IMR-90 (cell line): ENCODE measurements at regions not wholly inside any gene's neighbourhood (a gene's known extent, or its start where the extent isn't known, plus 50 kb on each side); places are given as distances from the start of the nearest gene placed in this dataset.

Experiments
- BHLHE40 ChIP-seq: fragments of 150-350 bp; IDR thresholded peaks from 2 replicates; pipeline ENCODE4 v1.6.1; 2016; ENCODE audit warnings: mild to moderate bottlenecking, low read depth, low read length
- CEBPB ChIP-seq: IDR thresholded peaks from 2 replicates; pipeline ENCODE4 v1.6.1; 2012; ENCODE audit warnings: low read depth, low read length, improper control_type of control experiment
- CTCF ChIP-seq: conservative IDR thresholded peaks from 2 replicates; pipeline ENCODE4 v1.5.1; 2012; ENCODE audit warnings: mild to moderate bottlenecking, low read depth, low read length, improper control_type of control experiment
- ELK1 ChIP-seq: fragments of 150-350 bp; IDR thresholded peaks from 2 replicates; pipeline ENCODE4 v1.6.1; 2016; ENCODE audit warnings: low read depth, mild to moderate bottlenecking, low read length, moderate library complexity, borderline replicate concordance
- FOS ChIP-seq: fragments of 150-350 bp; IDR thresholded peaks from 2 replicates; pipeline ENCODE4 v1.6.1; 2016; ENCODE audit warnings: low read depth, low read length
- MAFK ChIP-seq: IDR thresholded peaks from 2 replicates; pipeline ENCODE4 v1.6.1; 2012; ENCODE audit warnings: low read depth, low read length, improper control_type of control experiment
- MAZ ChIP-seq: IDR thresholded peaks from 2 replicates; pipeline ENCODE4 v1.6.1; 2012; ENCODE audit warnings: low read depth, mild to moderate bottlenecking, low read length, improper control_type of control experiment, moderate library complexity, borderline replicate concordance
- MXI1 ChIP-seq: IDR thresholded peaks from 2 replicates; pipeline ENCODE4 v1.6.1; 2012; ENCODE audit warnings: low read depth, mild to moderate bottlenecking, low read length, moderate library complexity, borderline replicate concordance
- POLR2A ChIP-seq: IDR thresholded peaks from 2 replicates; pipeline ENCODE4 v1.6.1; 2012; ENCODE audit warnings: mild to moderate bottlenecking, low read depth, low read length
- RAD21 ChIP-seq: IDR thresholded peaks from 2 replicates; pipeline ENCODE4 v1.6.1; 2012; ENCODE audit warnings: low read length, improper control_type of control experiment
- RCOR1 ChIP-seq: IDR thresholded peaks from 2 replicates; pipeline ENCODE4 v1.6.1; 2012; ENCODE audit warnings: mild to moderate bottlenecking, low read length, improper control_type of control experiment; ENCODE audit not compliant: insufficient replicate concordance
- RFX5 ChIP-seq: IDR thresholded peaks from 2 replicates; pipeline ENCODE4 v1.8.0; 2012; ENCODE audit warnings: low read depth, mild to moderate bottlenecking, low read length, moderate library complexity
- SMC3 ChIP-seq: fragments of 150-350 bp; IDR thresholded peaks from 2 replicates; pipeline ENCODE4 v1.6.1; 2016; ENCODE audit warnings: low read depth, mild to moderate bottlenecking, antibody characterized with exemption, low read length, moderate library complexity
- USF2 ChIP-seq: fragments of 150-350 bp; IDR thresholded peaks from 2 replicates; pipeline ENCODE4 v1.6.1; 2017; ENCODE audit warnings: mild to moderate bottlenecking, antibody characterized with exemption, low read length, low read depth

- no peak for TF ChIP-seq CEBPB
- TF ChIP-seq CTCF = no peak
- no peak for TF ChIP-seq USF2
- TF ChIP-seq SMC3 = no peak
- no peak for TF ChIP-seq POLR2A
- no peak for TF ChIP-seq RFX5
- TF ChIP-seq FOS = no peak
- TF ChIP-seq RAD21 = no peak
- no peak for TF ChIP-seq MXI1
- no peak for TF ChIP-seq ELK1
- no peak for TF ChIP-seq RCOR1
- TF ChIP-seq BHLHE40 = no peak
- no peak for TF ChIP-seq MAFK
- TF ChIP-seq MAZ = no peak
These were observed 98.0 kb downstream of the ZNF664 start for GRCh38 chr12:124071075-124071443.
